Stimulated activated naive CD8-positive, alpha-beta T cell treated with anti-CD3 and anti-CD28 coated beads, Interleukin-15, Interleukin-2, amounts not matched to agents 100 ng/mL and 50 ng/mL, for 24 hours (primary cell): ENCODE measurements at regions not wholly inside any gene's neighbourhood (a gene's known extent, or its start where the extent isn't known, plus 50 kb on each side); places are given as distances from the start of the nearest gene placed in this dataset.

Experiments used
- H3K27ac Mint-ChIP-seq: one replicate; pipeline ENCODE4 v1.8.0; 2021; ENCODE audit warnings: mild to moderate bottlenecking, mixed read lengths
- H3K27me3 Mint-ChIP-seq: one replicate; pipeline ENCODE4 v1.8.0; 2021; ENCODE audit warnings: mixed read lengths
- H3K36me3 Mint-ChIP-seq: one replicate; pipeline ENCODE4 v1.8.0; 2021; ENCODE audit warnings: low read depth, mixed read lengths
- H3K4me1 Mint-ChIP-seq: one replicate; pipeline ENCODE4 v1.8.0; 2021; ENCODE audit warnings: low read depth, mixed read lengths
- H3K4me3 Mint-ChIP-seq: one replicate; pipeline ENCODE4 v1.8.0; 2021; ENCODE audit warnings: mild to moderate bottlenecking, mixed read lengths
- H3K9me3 Mint-ChIP-seq: one replicate; pipeline ENCODE4 v1.8.0; 2021; ENCODE audit warnings: mixed read lengths

DNA sequence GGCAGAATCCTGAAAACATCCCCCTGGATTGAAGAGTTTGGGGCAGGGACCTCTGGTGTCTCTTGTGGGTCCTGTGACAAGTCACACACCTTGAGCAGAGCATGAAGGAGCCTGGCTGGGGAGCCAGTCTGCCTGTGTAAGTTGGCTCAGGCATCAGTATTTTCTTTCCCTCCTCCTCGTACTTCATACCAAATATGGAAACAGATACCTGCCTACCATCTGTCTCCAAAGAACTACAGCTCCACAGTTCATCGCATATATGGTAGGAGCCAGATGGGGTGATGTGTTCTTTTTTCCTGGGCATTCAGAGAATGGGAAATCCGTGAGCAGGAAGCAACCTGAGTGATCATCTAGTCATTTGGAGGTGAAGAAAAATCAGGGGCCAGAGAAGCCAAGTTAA, 177.3 kb upstream of the RAD23B start:
- Mint-ChIP-seq H3K27ac (no peak overlapping the region), H3K36me3 (no peaks in the 10 kb centered on the region), H3K4me1 (no peaks in the 10 kb centered on the region), H3K4me3 (no peak overlapping the region), H3K27me3 (peaks cover 13% of the 10 kb centered on the region), H3K9me3 (no peaks in the 10 kb centered on the region)

DNA sequence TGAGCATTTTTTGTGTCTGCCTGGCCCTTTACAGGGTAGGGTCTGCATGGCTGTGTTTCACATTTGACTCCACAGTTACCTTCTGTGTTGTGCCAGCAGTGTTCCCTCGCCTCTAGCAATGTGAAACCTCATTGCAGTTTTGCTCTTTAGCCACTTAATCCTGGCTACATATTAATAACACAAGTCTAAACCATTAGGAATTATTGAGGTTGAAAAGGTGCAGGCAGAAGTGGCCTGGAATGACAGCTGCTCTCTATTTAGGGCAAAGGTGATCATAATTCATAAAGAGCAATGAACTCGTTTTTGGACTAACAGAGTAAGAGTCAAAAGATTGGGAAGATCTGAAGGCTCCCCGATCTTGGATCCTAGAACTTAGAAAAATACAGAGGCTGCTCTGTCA, 176.7 kb upstream of the RAD23B start:
- no peak overlapping the region for H3K4me3 Mint-ChIP-seq
- no peaks in the 10 kb centered on the region for H3K36me3 Mint-ChIP-seq
- H3K4me1 Mint-ChIP-seq: no peaks in the 10 kb centered on the region
- H3K9me3 Mint-ChIP-seq: no peaks in the 10 kb centered on the region
- peaks cover 7% of the 10 kb centered on the region for H3K27me3 Mint-ChIP-seq
- no peak overlapping the region for H3K27ac Mint-ChIP-seq

DNA sequence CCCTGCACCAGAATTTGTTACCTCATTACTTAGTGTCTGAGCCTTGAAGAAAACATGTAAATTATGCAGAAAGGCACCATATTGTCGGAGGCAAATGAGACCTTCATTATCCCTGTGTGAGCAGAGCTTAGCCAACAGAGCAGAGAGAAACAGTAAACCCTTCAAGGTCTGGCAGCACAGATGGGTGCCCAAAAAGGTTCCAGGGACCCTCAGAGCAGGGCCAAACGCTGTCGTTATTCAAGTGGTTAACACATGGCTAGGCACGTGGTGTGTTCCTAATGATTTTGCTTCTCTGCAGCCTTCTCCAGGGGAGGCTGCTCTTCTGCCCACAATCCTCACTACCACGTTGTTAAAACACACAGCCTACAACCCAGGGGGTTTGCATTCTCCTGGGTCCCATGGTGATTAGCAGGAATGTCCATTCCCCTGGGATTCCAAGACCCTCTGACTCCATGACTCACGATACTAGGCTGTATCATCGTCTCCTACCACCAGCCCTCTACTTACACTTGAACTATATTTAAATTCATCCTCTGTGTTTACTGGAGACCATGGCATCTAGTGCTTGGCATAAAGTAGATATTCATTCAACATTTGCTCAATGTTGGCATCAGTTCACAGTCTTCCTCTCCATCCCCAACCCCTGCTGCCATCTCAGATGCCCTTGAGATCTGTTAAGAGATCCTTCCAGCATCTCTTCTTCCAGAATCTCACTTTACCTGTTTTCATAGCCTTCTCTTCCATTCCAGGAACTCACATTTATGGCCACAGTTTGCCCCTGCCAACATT, 174.5 kb upstream of the RAD23B start:
- Mint-ChIP-seq H3K36me3 (no peaks in the 10 kb centered on the region), H3K4me3 (no peak overlapping the region), H3K9me3 (no peaks in the 10 kb centered on the region), H3K27ac (no peak overlapping the region), H3K27me3 (peaks cover 13% of the 10 kb centered on the region), H3K4me1 (no peaks in the 10 kb centered on the region)

GRCh38 chr9:107109324-107109723, 173.8 kb upstream of the RAD23B start:
- H3K27ac Mint-ChIP-seq: no peak overlapping the region
- H3K36me3 Mint-ChIP-seq: no peaks in the 10 kb centered on the region
- peaks cover 9% of the 10 kb centered on the region for H3K27me3 Mint-ChIP-seq
- no peak overlapping the region for H3K4me3 Mint-ChIP-seq
- H3K4me1 Mint-ChIP-seq: no peaks in the 10 kb centered on the region
- H3K9me3 Mint-ChIP-seq: no peaks in the 10 kb centered on the region

DNA sequence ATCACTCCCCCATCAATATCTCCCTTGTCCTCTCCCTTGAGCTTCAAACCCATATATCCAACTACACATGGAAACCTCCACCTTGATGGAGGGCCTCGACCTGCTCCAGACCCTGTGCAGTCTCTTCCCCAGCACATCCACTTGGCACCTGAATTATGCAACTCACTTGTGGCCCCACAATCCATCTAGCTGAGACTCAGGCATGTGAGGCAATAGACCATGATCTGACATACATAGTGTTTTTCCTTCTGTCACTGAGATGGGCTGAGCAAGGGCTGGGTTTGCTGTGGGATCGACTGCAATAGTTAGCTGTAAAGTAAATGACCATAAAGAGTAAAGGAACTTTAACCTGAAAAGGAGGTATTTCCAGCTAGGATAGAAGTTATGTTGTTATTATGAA, 172.9 kb upstream of the RAD23B start:
- Mint-ChIP-seq H3K4me3 (no peak overlapping the region), H3K36me3 (no peaks in the 10 kb centered on the region), H3K27ac (no peak overlapping the region), H3K27me3 (peaks cover 9% of the 10 kb centered on the region), H3K4me1 (no peaks in the 10 kb centered on the region), H3K9me3 (no peaks in the 10 kb centered on the region)

- H3K4me1 Mint-ChIP-seq: no peaks in the 10 kb centered on the region
- H3K4me3 Mint-ChIP-seq: no peak overlapping the region
- no peak overlapping the region for H3K27ac Mint-ChIP-seq
- H3K27me3 Mint-ChIP-seq: peaks cover 9% of the 10 kb centered on the region
- no peaks in the 10 kb centered on the region for H3K36me3 Mint-ChIP-seq
- no peaks in the 10 kb centered on the region for H3K9me3 Mint-ChIP-seq
Measured at GRCh38 chr9:107112707-107113243, 170.3 kb upstream of the RAD23B start.

GRCh38 chr9:107118863-107119624, 164.0 kb upstream of the RAD23B start:
- Mint-ChIP-seq H3K9me3 (no peaks in the 10 kb centered on the region), H3K27ac (no peak overlapping the region), H3K27me3 (peaks cover 5% of the 10 kb centered on the region), H3K36me3 (no peaks in the 10 kb centered on the region), H3K4me3 (no peak overlapping the region), H3K4me1 (no peaks in the 10 kb centered on the region)

- Mint-ChIP-seq H3K4me1 (no peaks in the 10 kb centered on the region), H3K4me3 (no peak overlapping the region), H3K27me3 (peaks cover 5% of the 10 kb centered on the region), H3K36me3 (no peaks in the 10 kb centered on the region), H3K9me3 (no peaks in the 10 kb centered on the region), H3K27ac (no peak overlapping the region)
Measured at GRCh38 chr9:107119735-107120134, 163.3 kb upstream of the RAD23B start.

GRCh38 chr9:107123389-107123788, 159.7 kb upstream of the RAD23B start:
- Mint-ChIP-seq H3K27ac (no peak overlapping the region), H3K36me3 (no peaks in the 10 kb centered on the region), H3K9me3 (no peaks in the 10 kb centered on the region), H3K27me3 (peaks cover 10% of the 10 kb centered on the region), H3K4me1 (no peaks in the 10 kb centered on the region), H3K4me3 (no peak overlapping the region)

DNA sequence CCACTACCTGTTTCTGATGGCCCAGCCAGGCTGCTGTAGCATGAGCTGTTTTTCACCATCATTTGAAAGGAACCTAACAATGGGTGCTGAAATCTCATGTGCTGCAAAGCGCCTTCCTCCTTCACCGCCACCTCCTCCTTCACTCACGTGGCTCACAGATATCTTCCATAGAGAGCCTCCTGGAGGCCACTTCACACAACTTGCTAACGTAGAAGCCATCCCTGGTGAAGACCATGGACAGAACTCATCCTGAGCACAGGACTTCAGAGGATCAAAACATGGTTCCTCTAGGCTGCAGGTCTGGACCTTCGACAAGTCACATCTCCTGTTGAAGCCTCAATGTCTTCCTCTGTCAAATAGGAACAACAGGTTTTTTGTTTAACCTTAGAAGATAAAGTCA, 155.5 kb upstream of the RAD23B start:
- H3K9me3 Mint-ChIP-seq: no peaks in the 10 kb centered on the region
- H3K4me1 Mint-ChIP-seq: no peaks in the 10 kb centered on the region
- no peak overlapping the region for H3K27ac Mint-ChIP-seq
- H3K36me3 Mint-ChIP-seq: no peaks in the 10 kb centered on the region
- peaks cover 8% of the 10 kb centered on the region for H3K27me3 Mint-ChIP-seq
- no peak overlapping the region for H3K4me3 Mint-ChIP-seq

GRCh38 chr9:107131108-107131799, 151.8 kb upstream of the RAD23B start:
- H3K27ac Mint-ChIP-seq: no peak overlapping the region
- H3K36me3 Mint-ChIP-seq: no peaks in the 10 kb centered on the region
- H3K4me3 Mint-ChIP-seq: no peak overlapping the region
- H3K4me1 Mint-ChIP-seq: no peaks in the 10 kb centered on the region
- no peaks in the 10 kb centered on the region for H3K9me3 Mint-ChIP-seq
- peaks cover 8% of the 10 kb centered on the region for H3K27me3 Mint-ChIP-seq

- Mint-ChIP-seq H3K9me3 (no peaks in the 10 kb centered on the region), H3K27ac (no peak overlapping the region), H3K4me1 (no peaks in the 10 kb centered on the region), H3K4me3 (no peak overlapping the region), H3K27me3 (peaks cover 13% of the 10 kb centered on the region), H3K36me3 (no peaks in the 10 kb centered on the region)
Measured at GRCh38 chr9:107136296-107136695, 146.8 kb upstream of the RAD23B start.

GRCh38 chr9:107137495-107138202, 145.4 kb upstream of the RAD23B start:
- Mint-ChIP-seq H3K4me3 (no peak overlapping the region), H3K27ac (no peak overlapping the region)

DNA sequence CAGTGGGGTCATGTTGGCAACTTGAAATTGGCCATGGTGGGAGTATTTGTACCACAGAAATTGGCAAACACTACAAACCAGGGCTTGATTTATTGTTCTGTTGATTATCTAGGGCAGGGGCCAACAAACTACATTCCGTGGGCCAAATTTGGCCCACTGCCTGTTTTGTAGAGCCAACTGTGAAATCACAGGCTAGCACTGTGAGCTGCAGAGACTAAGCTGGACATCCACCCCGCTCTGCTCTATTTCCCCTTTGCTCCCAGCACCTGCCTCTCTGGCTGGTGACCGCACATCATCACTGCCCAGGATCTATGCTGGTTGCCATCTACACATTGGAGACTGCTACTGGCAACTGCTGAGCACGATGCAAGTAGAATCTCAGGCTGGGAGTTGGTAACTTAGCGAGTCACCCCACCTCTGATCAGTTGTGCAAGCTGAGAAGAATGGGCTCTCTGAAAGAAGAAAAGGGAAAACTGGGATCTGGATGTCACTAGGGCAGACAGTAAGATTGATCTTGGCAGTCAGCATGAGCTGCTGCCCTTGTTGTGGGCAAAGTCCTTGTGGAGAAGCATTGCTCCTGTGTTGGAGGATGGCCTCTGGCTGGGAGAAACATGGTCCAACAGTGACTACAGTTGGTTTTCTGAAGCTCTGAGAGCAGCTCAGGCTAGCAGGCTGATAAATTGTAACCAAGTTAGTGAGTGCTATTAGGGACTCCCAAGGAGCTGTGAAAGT, 144.7 kb upstream of the RAD23B start:
- Mint-ChIP-seq H3K27me3 (peaks cover 13% of the 10 kb centered on the region), H3K4me1 (no peaks in the 10 kb centered on the region), H3K4me3 (no peak overlapping the region), H3K9me3 (no peaks in the 10 kb centered on the region), H3K27ac (no peak overlapping the region), H3K36me3 (no peaks in the 10 kb centered on the region)

More at GRCh38 chr9:107137495-107138202, 145.4 kb upstream of the RAD23B start:
- Mint-ChIP-seq H3K36me3 (no peaks in the 10 kb centered on the region), H3K27me3 (peaks cover 13% of the 10 kb centered on the region), H3K4me1 (no peaks in the 10 kb centered on the region), H3K9me3 (no peaks in the 10 kb centered on the region)
